Vagina (tissue), 2 donors: ENCODE measurements at regions not wholly inside any gene's neighbourhood (a gene's known extent, or its start where the extent isn't known, plus 50 kb on each side); places are given as distances from the start of the nearest gene placed in this dataset.

Experiments
- CTCF ChIP-seq, 3 experiments: fragments of 450-650 bp in 2 of 3; fragments of 200-600 bp in 1 of 3; sonication (generic) in 1 of 3; IDR thresholded peaks; one replicate each; pipeline ENCODE4 v1.5.1; 2017 to 2019; ENCODE audit warnings: antibody characterized with exemption in 3 of 3, mild to moderate bottlenecking in 2 of 3, moderate library complexity in 2 of 3
- POLR2AphosphoS5 ChIP-seq, 2 donors: sonication (generic); formaldehyde crosslinking; IDR thresholded peaks; one replicate each; pipeline ENCODE4 v1.9.0; 2017; ENCODE audit warnings: antibody characterized with exemption in 2 of 2, mild to moderate bottlenecking in 2 of 2, low read depth in 1 of 2; ENCODE audit not compliant: insufficient read depth in 1 of 2

- TF ChIP-seq CTCF (IDR thresholded peaks at IDR 0.05) (no peak), POLR2AphosphoS5 (IDR thresholded peaks at IDR 0.05; ENCODE audit: insufficient read depth in 1 of 2, low read depth in 1 of 2) (no peak)
These were observed 108.7 kb upstream of the GMDS start for GRCh38 chr6:2354138-2354491.
